CD4-positive, alpha-beta memory T cell (primary cell): ENCODE measurements at regions not wholly inside any gene's neighbourhood (a gene's known extent, or its start where the extent isn't known, plus 50 kb on each side); places are given as distances from the start of the nearest gene placed in this dataset.

ENCODE experiments used
- CTCF ChIA-PET: fragments of 350-600 bp; sonication (Branson Sonifier 250); formaldehyde crosslinking; loops from one replicate; lab custom pipeline; 2021; ENCODE audit warnings: inconsistent platforms; ENCODE audit not compliant: partially characterized antibody; lab: Charles Lee
- POLR2A ChIA-PET: fragments of 350-600 bp; sonication (Branson Sonifier 250); formaldehyde crosslinking; loops from one replicate; lab custom pipeline; 2021; ENCODE audit not compliant: partially characterized antibody; lab: Charles Lee
- DNase-seq, 5 donors: peaks; one replicate each; pipeline versions ENCODE4 v3.0.0 to v3.0.0-alpha.2; 2020 to 2022; ENCODE audit warnings: mixed read lengths in 1 of 5
- H3K27ac ChIP-seq: one replicate; pipeline ENCODE4 v1.7.0; 2013; ENCODE audit warnings: low read depth, low read length
- H3K27me3 ChIP-seq: 2 replicates; pipeline ENCODE4 v1.7.0; 2013; ENCODE audit warnings: mild to moderate bottlenecking, low read length, moderate library complexity; ENCODE audit not compliant: insufficient read depth
- H3K36me3 ChIP-seq: 2 replicates; pipeline ENCODE4 v1.7.0; 2013; ENCODE audit warnings: mild to moderate bottlenecking, low read length, moderate library complexity; ENCODE audit not compliant: insufficient read depth
- H3K4me1 ChIP-seq: 2 replicates; pipeline ENCODE4 v1.7.0; 2013; ENCODE audit warnings: mild to moderate bottlenecking, low read length, moderate library complexity; ENCODE audit not compliant: insufficient read depth
- H3K4me3 ChIP-seq, 2 donors: one replicate each; pipeline ENCODE4 v1.7.0; 2013; ENCODE audit warnings: low read length in 2 of 2, mild to moderate bottlenecking in 1 of 2
- H3K9me3 ChIP-seq, 2 donors: one replicate each; pipeline ENCODE4 v1.7.0; 2013; ENCODE audit warnings: low read length in 2 of 2, control low read depth in 1 of 2; ENCODE audit not compliant: control insufficient read depth in 1 of 2
- H3K27ac Mint-ChIP-seq, 7 donors: one replicate each; pipeline ENCODE4 v1.8.0; 2020 to 2021; ENCODE audit warnings: mixed read lengths in 7 of 7, mild to moderate bottlenecking in 6 of 7, inconsistent platforms in 3 of 7, moderate library complexity in 3 of 7
- H3K27me3 Mint-ChIP-seq, 2 donors: one replicate each; pipeline ENCODE4 v1.8.0; 2020 to 2021; ENCODE audit warnings: mixed read lengths in 2 of 2
- H3K36me3 Mint-ChIP-seq, 2 donors: one replicate each; pipeline ENCODE4 v1.8.0; 2020 to 2021; ENCODE audit warnings: mixed read lengths in 2 of 2, inconsistent platforms in 1 of 2, mild to moderate bottlenecking in 1 of 2
- H3K4me1 Mint-ChIP-seq, 4 donors: one replicate each; pipeline ENCODE4 v1.8.0; 2020 to 2021; ENCODE audit warnings: mixed read lengths in 4 of 4, mild to moderate bottlenecking in 1 of 4
- H3K4me3 Mint-ChIP-seq, 8 donors: one replicate each; pipeline ENCODE4 v1.8.0; 2020 to 2021; ENCODE audit warnings: mixed read lengths in 8 of 8, mild to moderate bottlenecking in 7 of 8, moderate library complexity in 6 of 8, inconsistent platforms in 3 of 8
- H3K9me3 Mint-ChIP-seq, 8 donors: one replicate each; pipeline ENCODE4 v1.8.0; 2020 to 2021; ENCODE audit warnings: mixed read lengths in 8 of 8, mild to moderate bottlenecking in 5 of 8, inconsistent platforms in 3 of 8, moderate library complexity in 1 of 8
- intact Hi-C: fragments of 100-400 bp; cut with micrococcal nuclease; formaldehyde crosslinking; loops from one replicate; pipeline ENCODE4 v1.15.1; 2023

DNA sequence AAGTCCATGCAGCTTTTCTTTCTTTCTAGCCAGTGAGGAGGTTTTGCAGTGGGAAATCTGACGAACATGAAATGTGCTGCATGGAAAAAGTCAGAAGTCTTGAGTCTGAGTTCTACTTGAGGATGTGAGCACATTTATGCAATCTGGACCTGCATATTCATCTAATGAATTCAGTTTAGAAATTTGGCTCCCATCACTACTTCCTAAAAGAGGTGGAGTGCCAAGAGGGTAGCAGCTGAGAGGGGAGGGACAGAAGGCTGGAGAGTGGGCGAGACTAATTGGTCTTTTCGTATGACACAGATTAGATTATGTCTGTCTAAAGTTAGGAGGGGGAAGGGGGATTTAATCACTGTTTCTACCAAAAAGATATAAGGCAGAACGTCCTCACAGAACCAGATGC is 535.9 kb downstream of the IQCM start:
- Mint-ChIP-seq H3K4me1 (no peaks in the 10 kb centered on the region), H3K9me3 (peaks cover 0 to 4% (median 0%) of the 10 kb centered on the region in 8 donors), H3K36me3 (no peaks in the 10 kb centered on the region), H3K27ac (no peak overlapping the region), H3K4me3 (no peak overlapping the region), H3K27me3 (peaks cover 0 to 1% of the 10 kb centered on the region in 2 donors)
- Histone ChIP-seq H3K9me3 (no peaks in the 10 kb centered on the region), H3K4me1 (no peaks in the 10 kb centered on the region), H3K36me3 (no peaks in the 10 kb centered on the region), H3K4me3 (no peak overlapping the region), H3K27me3 (no peaks in the 10 kb centered on the region), H3K27ac (no peak overlapping the region)
- ChIA-PET CTCF (no interaction called here), POLR2A (no interaction called here)
- DNase-seq, result no peak
- intact Hi-C loops, result no loop called here

DNA sequence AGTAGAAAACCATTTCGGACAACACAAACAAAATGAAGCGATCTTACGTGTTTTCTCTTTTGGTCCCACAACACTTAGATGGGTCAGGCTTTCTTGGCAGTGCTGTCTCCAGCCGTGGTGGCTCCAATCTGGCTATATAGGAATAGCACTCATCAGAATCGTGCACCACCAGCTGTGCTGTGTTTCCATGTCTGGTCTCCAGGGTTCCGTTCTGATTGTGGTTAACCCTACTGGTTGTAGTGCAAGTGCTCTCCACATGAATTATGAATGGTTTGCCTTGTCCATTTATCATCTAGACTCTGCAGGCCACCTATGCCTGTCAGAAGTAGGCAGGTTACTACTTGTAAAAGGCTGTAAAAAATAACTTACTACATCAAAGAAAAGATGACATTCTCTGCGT is 536.3 kb downstream of the IQCM start:
- POLR2A ChIA-PET, result no interaction called here
- Histone ChIP-seq H3K4me1 (no peaks in the 10 kb centered on the region), H3K9me3 (no peaks in the 10 kb centered on the region), H3K4me3 (no peak overlapping the region), H3K36me3 (no peaks in the 10 kb centered on the region), H3K27ac (no peak overlapping the region), H3K27me3 (no peaks in the 10 kb centered on the region)
- H3K36me3 Mint-ChIP-seq, result no peaks in the 10 kb centered on the region
- H3K4me3 Mint-ChIP-seq, result no peak overlapping the region
- H3K4me1 Mint-ChIP-seq, result no peaks in the 10 kb centered on the region
- intact Hi-C loops, result no loop called here
- peaks cover 0 to 1% of the 10 kb centered on the region in 2 donors for H3K27me3 Mint-ChIP-seq
- no peak overlapping the region for H3K27ac Mint-ChIP-seq
- CTCF ChIA-PET, result no interaction called here
- no peak for DNase-seq
- peaks cover 0 to 4% (median 0%) of the 10 kb centered on the region in 8 donors for H3K9me3 Mint-ChIP-seq

DNA sequence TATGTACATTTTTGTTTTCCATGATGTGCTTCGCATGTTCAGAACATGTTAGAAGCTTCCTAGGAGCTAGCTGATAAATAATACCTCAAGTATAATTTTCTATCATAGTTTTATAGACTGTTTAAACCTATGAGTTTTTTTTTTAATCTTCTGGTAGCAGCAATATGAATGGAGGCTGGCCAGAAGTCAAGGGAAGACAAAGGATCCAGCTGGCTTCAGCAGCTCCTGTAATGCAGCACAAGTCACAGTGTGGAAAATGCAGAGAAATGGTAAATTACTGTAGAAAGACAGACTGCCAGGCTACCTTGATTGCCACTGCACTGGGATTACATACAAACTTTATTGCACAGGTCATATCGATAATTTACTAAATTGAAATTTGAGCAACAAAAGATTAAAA is 537.9 kb downstream of the IQCM start:
- Mint-ChIP-seq H3K4me3 (no peak overlapping the region), H3K36me3 (no peaks in the 10 kb centered on the region), H3K4me1 (no peaks in the 10 kb centered on the region), H3K9me3 (peaks cover 0 to 5% (median 0%) of the 10 kb centered on the region in 8 donors), H3K27me3 (peaks cover 0 to 1% of the 10 kb centered on the region in 2 donors), H3K27ac (no peak overlapping the region)
- CTCF ChIA-PET, result no interaction called here
- H3K27me3 ChIP-seq, result no peaks in the 10 kb centered on the region
- no peaks in the 10 kb centered on the region for H3K9me3 ChIP-seq
- H3K4me3 ChIP-seq, result no peak overlapping the region
- H3K4me1 ChIP-seq, result no peaks in the 10 kb centered on the region
- DNase-seq, result no peak
- no peak overlapping the region for H3K27ac ChIP-seq
- H3K36me3 ChIP-seq, result no peaks in the 10 kb centered on the region
- POLR2A ChIA-PET, result no interaction called here
- intact Hi-C loops, result no loop called here

DNA sequence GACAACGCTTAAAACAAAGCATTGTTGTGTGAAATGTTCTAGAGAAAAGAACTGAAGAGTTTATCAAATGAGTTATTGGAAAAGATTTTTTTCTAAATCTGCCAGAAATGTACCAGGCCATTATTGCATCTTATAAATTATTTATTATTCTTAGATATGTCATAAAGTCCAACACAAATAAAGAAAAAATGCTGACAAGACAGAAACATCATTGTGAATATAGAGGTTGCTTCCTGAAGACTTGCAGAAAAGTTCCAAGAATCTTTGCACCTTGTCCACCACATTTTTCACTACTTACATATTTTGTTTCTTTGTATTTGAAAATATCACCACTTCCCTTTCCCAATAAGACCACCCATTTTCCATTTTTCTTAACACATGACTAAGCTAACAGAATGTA is 545.8 kb downstream of the IQCM start:
- CTCF ChIA-PET, result no interaction called here
- H3K36me3 Mint-ChIP-seq, result no peaks in the 10 kb centered on the region
- peaks cover 0 to 3% of the 10 kb centered on the region in 2 donors for H3K27me3 Mint-ChIP-seq

DNA sequence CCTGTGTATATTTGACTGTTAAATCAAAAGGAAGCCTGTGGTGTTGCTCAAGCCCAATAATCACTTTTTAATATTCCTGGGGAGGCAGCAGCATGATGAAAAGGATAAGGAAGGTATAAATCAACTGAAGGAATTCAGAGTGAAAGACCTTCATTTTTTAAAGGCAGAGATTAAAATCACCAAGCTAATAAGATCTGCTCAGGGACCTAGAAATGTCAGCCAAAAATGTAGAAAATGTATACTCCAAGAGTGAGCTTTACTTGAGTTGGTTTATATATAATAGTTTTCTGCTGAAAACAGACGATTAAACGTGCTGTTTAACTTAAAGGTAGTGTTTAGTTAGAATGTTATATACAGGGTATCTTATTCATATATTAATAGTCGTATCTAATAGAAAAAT is 549.3 kb downstream of the IQCM start:
- ChIA-PET POLR2A (no interaction called here), CTCF (interaction anchor here (1.0 kb wide), 1 partner anchor 1245 kb away, joined by 3 read pairs; no protein-coding TSS in a partner anchor)
- no peaks in the 10 kb centered on the region for H3K4me1 ChIP-seq
- H3K27ac ChIP-seq, result no peak overlapping the region
- intact Hi-C loops, result loop anchor here (10.0 kb wide), 1 partner anchor 1562 kb away; no protein-coding TSS in a partner anchor
- H3K36me3 ChIP-seq, result no peaks in the 10 kb centered on the region
- H3K36me3 Mint-ChIP-seq, result no peaks in the 10 kb centered on the region
- H3K9me3 ChIP-seq, result no peaks in the 10 kb centered on the region
- no peak for DNase-seq
- no peak overlapping the region for H3K4me3 ChIP-seq
- H3K27me3 Mint-ChIP-seq, result peaks cover 0 to 1% of the 10 kb centered on the region in 2 donors
- H3K27ac Mint-ChIP-seq, result no peak overlapping the region
- peaks cover 0 to 4% (median 0%) of the 10 kb centered on the region in 8 donors for H3K9me3 Mint-ChIP-seq
- no peaks in the 10 kb centered on the region for H3K4me1 Mint-ChIP-seq
- H3K27me3 ChIP-seq, result no peaks in the 10 kb centered on the region
- H3K4me3 Mint-ChIP-seq, result no peak overlapping the region

More for the DNA sequence above, 545.8 kb downstream of the IQCM start:
- Histone ChIP-seq H3K9me3 (no peaks in the 10 kb centered on the region), H3K27ac (no peak overlapping the region), H3K4me3 (no peak overlapping the region), H3K4me1 (no peaks in the 10 kb centered on the region), H3K36me3 (no peaks in the 10 kb centered on the region), H3K27me3 (no peaks in the 10 kb centered on the region)
- DNase-seq, result no peak
- POLR2A ChIA-PET, result no interaction called here
- H3K9me3 Mint-ChIP-seq, result peaks cover 0 to 5% (median 3%) of the 10 kb centered on the region in 8 donors
- H3K4me1 Mint-ChIP-seq, result no peaks in the 10 kb centered on the region
- H3K4me3 Mint-ChIP-seq, result no peak overlapping the region
- no peak overlapping the region for H3K27ac Mint-ChIP-seq
- intact Hi-C loops, result loop anchor here (10.0 kb wide), 1 partner anchor 1565 kb away; no protein-coding TSS in a partner anchor

DNA sequence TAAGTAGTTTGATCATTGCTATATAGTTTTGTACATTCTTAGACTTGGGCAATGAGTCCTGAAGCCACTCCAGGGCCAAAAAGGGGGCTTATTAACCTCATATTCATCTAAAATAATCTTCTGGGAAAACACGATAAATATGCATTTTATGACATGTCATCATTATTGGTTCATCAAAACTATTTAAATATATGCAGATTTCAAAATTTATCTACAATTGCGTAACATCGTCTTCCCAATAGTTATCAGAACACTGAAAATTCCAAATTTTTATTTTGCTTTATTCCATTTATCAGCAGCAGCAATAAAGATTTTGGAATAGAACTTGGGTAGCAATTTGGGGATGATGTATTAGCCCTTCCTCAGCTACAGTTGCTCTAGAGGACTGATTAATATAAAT is 550.0 kb downstream of the IQCM start:
- intact Hi-C loops, result loop anchor here (10.0 kb wide), 1 partner anchor 1561 kb away; no protein-coding TSS in a partner anchor
- no peaks in the 10 kb centered on the region for H3K4me1 ChIP-seq
- POLR2A ChIA-PET, result no interaction called here
- Mint-ChIP-seq H3K27ac (no peak overlapping the region), H3K4me1 (no peaks in the 10 kb centered on the region), H3K27me3 (peaks cover 0 to 1% of the 10 kb centered on the region in 2 donors), H3K9me3 (peaks cover 0 to 4% (median 0%) of the 10 kb centered on the region in 8 donors), H3K4me3 (no peak overlapping the region), H3K36me3 (no peaks in the 10 kb centered on the region)
- CTCF ChIA-PET, result interaction anchor here (2.0 kb wide), 1 partner anchor 1244 kb away, joined by 4 read pairs; no protein-coding TSS in a partner anchor
- no peaks in the 10 kb centered on the region for H3K27me3 ChIP-seq
- no peaks in the 10 kb centered on the region for H3K9me3 ChIP-seq
- H3K36me3 ChIP-seq, result no peaks in the 10 kb centered on the region
- no peak overlapping the region for H3K4me3 ChIP-seq
- DNase-seq, result no peak
- H3K27ac ChIP-seq, result no peak overlapping the region

DNA sequence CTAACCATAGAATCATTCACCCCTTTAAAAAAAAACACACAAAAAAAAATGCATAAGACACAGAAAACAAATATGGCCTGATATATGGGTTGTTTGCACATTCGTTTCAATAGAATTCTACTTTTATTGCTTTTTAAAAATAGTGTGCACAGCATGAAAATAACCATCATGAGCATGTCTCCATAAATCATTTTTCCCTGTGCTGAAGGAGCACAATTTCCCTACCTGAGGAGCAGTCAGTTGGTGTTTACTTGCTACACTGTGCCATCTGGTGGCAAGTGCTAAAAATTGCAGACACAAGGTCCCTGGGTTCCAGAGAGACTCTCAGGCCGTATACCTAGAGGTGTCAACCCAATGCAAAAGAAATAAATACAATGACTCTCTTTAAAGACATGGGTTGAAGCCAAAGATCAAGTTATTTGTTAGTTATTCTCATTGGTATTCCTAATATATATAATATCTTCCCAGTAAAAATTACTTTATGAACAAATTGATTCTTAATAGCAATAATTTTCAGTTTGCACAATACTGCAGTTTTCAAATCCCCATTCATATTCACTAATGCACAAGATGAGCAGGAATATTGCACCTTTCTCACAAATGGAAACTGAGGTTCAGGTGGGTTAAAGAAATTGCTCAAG is 551.4 kb downstream of the IQCM start:
- DNase-seq, result peak in 3 of 5 donors; percentile 4 to 14 (median 8)
- ChIA-PET POLR2A (no interaction called here), CTCF (interaction anchor here (1.0 to 2.0 kb wide), 2 partner anchors 1242 to 1332 kb away, joined by 3 to 4 read pairs; no protein-coding TSS in a partner anchor)
- Mint-ChIP-seq H3K27me3 (peaks cover 0 to 1% of the 10 kb centered on the region in 2 donors), H3K4me3 (no peak overlapping the region), H3K36me3 (no peaks in the 10 kb centered on the region), H3K9me3 (peaks cover 0 to 4% (median 0%) of the 10 kb centered on the region in 8 donors), H3K27ac (no peak overlapping the region), H3K4me1 (no peaks in the 10 kb centered on the region)
- H3K27ac ChIP-seq, result no peak overlapping the region
- H3K4me1 ChIP-seq, result no peaks in the 10 kb centered on the region
- H3K36me3 ChIP-seq, result no peaks in the 10 kb centered on the region
- H3K27me3 ChIP-seq, result no peaks in the 10 kb centered on the region
- no peaks in the 10 kb centered on the region for H3K9me3 ChIP-seq
- intact Hi-C loops, result loop anchor here (10.0 kb wide), 1 partner anchor 1559 kb away; no protein-coding TSS in a partner anchor
- H3K4me3 ChIP-seq, result no peak overlapping the region
